Natural killer cell (primary cell): ENCODE measurements at regions not wholly inside any gene's neighbourhood (a gene's known extent, or its start where the extent isn't known, plus 50 kb on each side); places are given as distances from the start of the nearest gene placed in this dataset.

Source experiments
- ATAC-seq, 3 donors: fragments of 150-1000 bp in 2 of 3; fragments of 200-7000 bp in 1 of 3; cut with Tn5 transposase; 1 replicate in 1 of 3; 2 replicates in 2 of 3; pipeline ENCODE4 v1.10.0; 2021; ENCODE audit warnings: mild to moderate bottlenecking in 2 of 3, moderate library complexity in 2 of 3
- DNase-seq, 2 donors: peaks; one replicate each; pipeline versions ENCODE4 v3.0.0 to v3.0.0-alpha.2; 2013 to 2021; ENCODE audit warnings: mixed read lengths in 1 of 2
- H3K27ac ChIP-seq: one replicate; pipeline ENCODE4 v1.5.1; 2013; ENCODE audit warnings: mild to moderate bottlenecking, low read length
- H3K27me3 ChIP-seq: one replicate; pipeline ENCODE4 v1.6.1; 2013; ENCODE audit warnings: low read length; ENCODE audit not compliant: control insufficient read depth, insufficient read depth
- H3K36me3 ChIP-seq: one replicate; pipeline ENCODE4 v1.6.1; 2013; ENCODE audit warnings: low read length; ENCODE audit not compliant: control insufficient read depth, insufficient read depth
- H3K4me1 ChIP-seq: one replicate; pipeline ENCODE4 v1.6.1; 2013; ENCODE audit warnings: low read length; ENCODE audit not compliant: control insufficient read depth, insufficient read depth
- H3K4me3 ChIP-seq: one replicate; pipeline ENCODE4 v1.5.1; 2013; ENCODE audit warnings: low read length
- H3K9me3 ChIP-seq: one replicate; pipeline ENCODE4 v1.6.1; 2013; ENCODE audit warnings: low read length; ENCODE audit not compliant: control insufficient read depth, insufficient read depth
- H3K27ac Mint-ChIP-seq, 2 donors: one replicate each; pipeline ENCODE4 v1.8.0; 2022; ENCODE audit warnings: mild to moderate bottlenecking in 2 of 2, mixed read lengths in 2 of 2, moderate library complexity in 1 of 2
- H3K27me3 Mint-ChIP-seq, 2 donors: one replicate each; pipeline ENCODE4 v1.8.0; 2022; ENCODE audit warnings: low read depth in 2 of 2, mixed read lengths in 2 of 2
- H3K36me3 Mint-ChIP-seq: one replicate; pipeline ENCODE4 v1.8.0; 2022; ENCODE audit warnings: mixed read lengths
- H3K4me1 Mint-ChIP-seq, 2 donors: one replicate each; pipeline ENCODE4 v1.8.0; 2022; ENCODE audit warnings: mixed read lengths in 2 of 2
- H3K4me3 Mint-ChIP-seq: one replicate; pipeline ENCODE4 v1.8.0; 2022; ENCODE audit warnings: mild to moderate bottlenecking, moderate library complexity, mixed read lengths
- H3K9me3 Mint-ChIP-seq, 2 donors: one replicate each; pipeline ENCODE4 v1.8.0; 2022; ENCODE audit warnings: mixed read lengths in 2 of 2
- WGBS: methylation state at CpG from one replicate; pipeline ENCODE4 v1.1.7; 2013; ENCODE audit warnings: missing lambda C conversion rate; ENCODE audit not compliant: insufficient coverage; 5-methylcytosine and 5-hydroxymethylcytosine counted together
- intact Hi-C: fragments of 100-400 bp; cut with micrococcal nuclease; formaldehyde crosslinking; loops from one replicate; pipeline ENCODE4 v1.14.2; 2022
- TF ChIP-seq, protein P1 (sequence below): fragments of 200-600 bp; IDR thresholded peaks from one replicate; pipeline ENCODE4 v1.8.0; 2022; ENCODE audit warnings: antibody characterized with exemption

DNA sequence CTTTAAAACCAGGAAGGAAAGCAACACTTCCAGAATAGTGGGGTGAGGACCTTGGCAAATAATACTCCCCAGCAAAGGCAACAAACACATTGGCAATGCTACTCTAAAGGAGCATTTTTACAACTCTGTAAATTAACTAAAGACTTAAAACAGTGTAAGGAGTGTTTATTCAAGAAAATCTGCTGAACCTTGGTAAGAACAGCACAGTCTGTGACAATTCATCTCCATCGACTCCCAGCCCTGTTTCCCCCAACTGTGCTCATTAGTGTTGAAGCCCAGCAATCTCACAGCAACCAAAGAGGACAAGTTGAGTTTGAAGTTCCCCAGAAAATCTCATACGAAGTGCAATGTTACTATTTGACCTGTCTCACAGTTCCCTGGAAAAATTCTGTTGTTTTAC lies 884.9 kb downstream of the C6orf118 start:
- 77% methylated on average over 2 of the region's 2 CpGs for WGBS
- no peak for ATAC-seq
- no peaks in the 10 kb centered on the region for H3K4me1 Mint-ChIP-seq
- peaks cover 12 to 26% of the 10 kb centered on the region in 2 donors for H3K9me3 Mint-ChIP-seq
- H3K27ac Mint-ChIP-seq: no peak overlapping the region
- Histone ChIP-seq H3K4me1 (no peaks in the 10 kb centered on the region), H3K36me3 (no peaks in the 10 kb centered on the region), H3K27me3 (no peaks in the 10 kb centered on the region), H3K27ac (no peak overlapping the region), H3K4me3 (no peak overlapping the region), H3K9me3 (peaks cover 3% of the 10 kb centered on the region)
- no peak for DNase-seq
- TF ChIP-seq, protein P1, sequence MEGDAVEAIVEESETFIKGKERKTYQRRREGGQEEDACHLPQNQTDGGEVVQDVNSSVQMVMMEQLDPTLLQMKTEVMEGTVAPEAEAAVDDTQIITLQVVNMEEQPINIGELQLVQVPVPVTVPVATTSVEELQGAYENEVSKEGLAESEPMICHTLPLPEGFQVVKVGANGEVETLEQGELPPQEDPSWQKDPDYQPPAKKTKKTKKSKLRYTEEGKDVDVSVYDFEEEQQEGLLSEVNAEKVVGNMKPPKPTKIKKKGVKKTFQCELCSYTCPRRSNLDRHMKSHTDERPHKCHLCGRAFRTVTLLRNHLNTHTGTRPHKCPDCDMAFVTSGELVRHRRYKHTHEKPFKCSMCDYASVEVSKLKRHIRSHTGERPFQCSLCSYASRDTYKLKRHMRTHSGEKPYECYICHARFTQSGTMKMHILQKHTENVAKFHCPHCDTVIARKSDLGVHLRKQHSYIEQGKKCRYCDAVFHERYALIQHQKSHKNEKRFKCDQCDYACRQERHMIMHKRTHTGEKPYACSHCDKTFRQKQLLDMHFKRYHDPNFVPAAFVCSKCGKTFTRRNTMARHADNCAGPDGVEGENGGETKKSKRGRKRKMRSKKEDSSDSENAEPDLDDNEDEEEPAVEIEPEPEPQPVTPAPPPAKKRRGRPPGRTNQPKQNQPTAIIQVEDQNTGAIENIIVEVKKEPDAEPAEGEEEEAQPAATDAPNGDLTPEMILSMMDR: no peak
- no peak overlapping the region for H3K4me3 Mint-ChIP-seq
- intact Hi-C loops: no loop called here
- no peaks in the 10 kb centered on the region for H3K27me3 Mint-ChIP-seq
- H3K36me3 Mint-ChIP-seq: no peaks in the 10 kb centered on the region

DNA sequence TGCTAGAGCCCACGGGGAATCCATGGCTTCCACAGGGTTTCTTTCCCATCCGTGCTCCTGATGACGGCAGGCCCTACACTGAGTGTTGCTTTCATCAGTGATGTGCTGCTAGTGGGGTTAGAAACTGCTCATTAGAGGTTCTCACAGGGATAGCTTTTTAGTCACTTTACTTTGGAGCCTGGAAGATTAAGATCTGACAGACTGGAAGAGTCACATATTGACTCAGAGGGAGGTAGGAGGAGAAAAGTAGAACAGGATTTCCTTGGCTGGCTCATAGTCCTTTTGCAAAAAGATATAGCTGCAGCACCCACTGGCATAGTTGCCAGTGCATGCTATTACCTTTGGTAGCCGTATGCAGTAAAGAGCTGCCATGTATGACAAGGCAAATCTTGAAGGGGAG lies 890.3 kb downstream of the C6orf118 start:
- no peaks in the 10 kb centered on the region for H3K4me1 Mint-ChIP-seq
- H3K4me3 ChIP-seq: no peak overlapping the region

DNA sequence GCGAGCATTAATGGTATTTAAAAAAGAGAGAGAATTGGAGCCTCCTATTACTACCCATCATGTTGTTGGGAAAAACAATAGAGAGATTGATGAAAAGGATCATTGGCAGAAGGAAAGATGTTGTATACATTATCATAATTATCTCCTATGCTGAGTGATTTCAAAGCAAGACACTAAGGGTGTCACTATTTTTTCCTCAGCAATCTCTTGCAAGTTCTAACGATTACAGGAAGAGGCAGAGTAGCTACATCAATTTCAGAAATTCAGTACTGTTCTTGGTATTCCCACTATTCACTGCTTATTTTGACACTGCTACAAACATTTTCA lies 891.2 kb downstream of the C6orf118 start:
- no peaks in the 10 kb centered on the region for H3K4me1 Mint-ChIP-seq
- H3K4me3 ChIP-seq: no peak overlapping the region
- intact Hi-C loops: no loop called here
- 64% methylated on average over 1 of the region's 2 CpGs for WGBS
- H3K9me3 Mint-ChIP-seq: peaks cover 11 to 26% of the 10 kb centered on the region in 2 donors
- no peaks in the 10 kb centered on the region for H3K36me3 Mint-ChIP-seq
- H3K9me3 ChIP-seq: peaks cover 3% of the 10 kb centered on the region
- no peaks in the 10 kb centered on the region for H3K27me3 ChIP-seq
- no peak overlapping the region for H3K27ac Mint-ChIP-seq
- H3K4me1 ChIP-seq: no peaks in the 10 kb centered on the region
- no peak overlapping the region for H3K27ac ChIP-seq
- ATAC-seq (no peak), DNase-seq (no peak)
- TF ChIP-seq, protein P1: no peak
- H3K36me3 ChIP-seq: no peaks in the 10 kb centered on the region
- H3K27me3 Mint-ChIP-seq: no peaks in the 10 kb centered on the region
- no peak overlapping the region for H3K4me3 Mint-ChIP-seq

More for the DNA sequence above, 890.3 kb downstream of the C6orf118 start:
- H3K36me3 ChIP-seq: no peaks in the 10 kb centered on the region
- H3K27ac ChIP-seq: no peak overlapping the region
- 84% methylated on average over 4 of the region's 4 CpGs for WGBS
- intact Hi-C loops: no loop called here
- Mint-ChIP-seq H3K27ac (no peak overlapping the region), H3K9me3 (peaks cover 8 to 28% of the 10 kb centered on the region in 2 donors), H3K36me3 (no peaks in the 10 kb centered on the region), H3K27me3 (no peaks in the 10 kb centered on the region), H3K4me3 (no peak overlapping the region)
- H3K4me1 ChIP-seq: no peaks in the 10 kb centered on the region
- no peaks in the 10 kb centered on the region for H3K27me3 ChIP-seq
- no peak for ATAC-seq
- peaks cover 3% of the 10 kb centered on the region for H3K9me3 ChIP-seq
- TF ChIP-seq, protein P1: no peak
- DNase-seq: no peak

DNA sequence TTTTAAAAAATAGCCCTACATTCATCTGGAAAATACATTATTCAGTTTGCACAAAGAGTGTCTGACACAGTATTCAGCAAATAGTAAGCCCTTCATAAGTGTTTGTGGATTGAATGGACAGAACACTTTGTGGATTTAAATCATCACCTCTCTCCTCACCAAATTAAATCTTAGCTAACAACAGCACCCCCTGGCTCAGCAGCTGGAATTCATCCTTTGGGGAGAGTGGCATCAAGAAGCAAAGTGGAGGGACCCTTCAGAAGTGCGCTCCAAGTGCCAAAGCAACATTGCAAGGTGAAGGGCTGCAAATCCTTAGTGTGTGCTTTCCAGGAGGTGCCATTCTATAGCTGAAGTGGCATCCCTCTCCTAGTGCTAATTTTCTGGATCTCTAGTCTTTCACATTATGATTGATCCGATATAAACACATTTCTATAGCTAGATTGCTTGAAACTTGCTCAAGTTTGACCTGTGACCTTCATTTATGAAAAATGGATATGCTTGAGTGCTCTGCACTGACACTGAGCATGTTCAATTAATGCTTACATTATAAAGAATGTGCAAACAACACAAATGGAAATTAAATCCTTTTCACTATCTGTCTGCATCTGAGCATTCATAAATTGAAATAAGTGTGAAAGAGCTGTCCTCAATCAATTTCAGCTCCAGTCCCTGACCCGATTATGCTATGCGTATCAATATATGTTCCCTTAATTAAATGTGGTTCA lies 891.7 kb downstream of the C6orf118 start:
- TF ChIP-seq, protein P1: no peak
- 94% methylated on average over 2 of the region's 4 CpGs for WGBS
- Histone ChIP-seq H3K4me3 (no peak overlapping the region), H3K36me3 (no peaks in the 10 kb centered on the region), H3K27me3 (no peaks in the 10 kb centered on the region), H3K9me3 (peaks cover 3% of the 10 kb centered on the region), H3K27ac (no peak overlapping the region), H3K4me1 (no peaks in the 10 kb centered on the region)
- Mint-ChIP-seq H3K4me3 (no peak overlapping the region), H3K36me3 (no peaks in the 10 kb centered on the region), H3K4me1 (no peaks in the 10 kb centered on the region), H3K27me3 (no peaks in the 10 kb centered on the region), H3K9me3 (peaks cover 12 to 28% of the 10 kb centered on the region in 2 donors), H3K27ac (no peak overlapping the region)
- ATAC-seq: no peak
- intact Hi-C loops: no loop called here
- DNase-seq: no peak
